SU-DHL-6 (cell line): ENCODE measurements at regions not wholly inside any gene's neighbourhood (a gene's known extent, or its start where the extent isn't known, plus 50 kb on each side); places are given as distances from the start of the nearest gene placed in this dataset.

Experiments
- EZH2phosphoT487 ChIP-seq: fragments of 200-600 bp; sonication (generic), shearing (Covaris generic); conservative IDR thresholded peaks from 2 replicates; pipeline ENCODE4 v1.6.1; 2018; ENCODE audit warnings: mild to moderate bottlenecking, antibody characterized with exemption, low read length, moderate library complexity, mixed read lengths
- TF ChIP-seq, protein P1 (sequence below): fragments of 200-600 bp; sonication (generic); IDR thresholded peaks from one replicate; pipeline ENCODE4 v1.5.1; 2017; ENCODE audit warnings: antibody characterized with exemption, mild to moderate bottlenecking, low read length, moderate library complexity; ENCODE audit not compliant: insufficient read depth, poor library complexity, severe bottlenecking

DNA sequence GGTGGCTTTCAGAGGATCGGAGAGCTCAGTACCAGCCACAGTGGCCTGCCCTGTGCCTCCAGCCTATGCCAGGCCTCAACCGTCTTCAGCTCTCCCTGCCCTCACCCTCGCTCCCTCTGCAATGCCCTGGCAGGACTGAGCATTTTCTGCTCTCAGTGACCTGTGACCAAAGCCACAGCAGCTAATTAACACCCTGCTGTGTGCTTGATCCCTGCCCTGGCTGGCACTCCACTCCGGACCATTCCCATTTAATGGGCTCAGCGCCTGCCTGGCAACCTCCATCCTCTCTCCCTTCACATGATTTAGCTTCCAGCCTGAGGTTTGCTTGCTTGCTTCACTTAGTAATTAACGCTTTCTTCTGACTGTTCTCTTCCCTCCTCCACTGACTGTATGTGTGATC is 287.5 kb downstream of the LRFN2 start:
- TF ChIP-seq, protein P1, sequence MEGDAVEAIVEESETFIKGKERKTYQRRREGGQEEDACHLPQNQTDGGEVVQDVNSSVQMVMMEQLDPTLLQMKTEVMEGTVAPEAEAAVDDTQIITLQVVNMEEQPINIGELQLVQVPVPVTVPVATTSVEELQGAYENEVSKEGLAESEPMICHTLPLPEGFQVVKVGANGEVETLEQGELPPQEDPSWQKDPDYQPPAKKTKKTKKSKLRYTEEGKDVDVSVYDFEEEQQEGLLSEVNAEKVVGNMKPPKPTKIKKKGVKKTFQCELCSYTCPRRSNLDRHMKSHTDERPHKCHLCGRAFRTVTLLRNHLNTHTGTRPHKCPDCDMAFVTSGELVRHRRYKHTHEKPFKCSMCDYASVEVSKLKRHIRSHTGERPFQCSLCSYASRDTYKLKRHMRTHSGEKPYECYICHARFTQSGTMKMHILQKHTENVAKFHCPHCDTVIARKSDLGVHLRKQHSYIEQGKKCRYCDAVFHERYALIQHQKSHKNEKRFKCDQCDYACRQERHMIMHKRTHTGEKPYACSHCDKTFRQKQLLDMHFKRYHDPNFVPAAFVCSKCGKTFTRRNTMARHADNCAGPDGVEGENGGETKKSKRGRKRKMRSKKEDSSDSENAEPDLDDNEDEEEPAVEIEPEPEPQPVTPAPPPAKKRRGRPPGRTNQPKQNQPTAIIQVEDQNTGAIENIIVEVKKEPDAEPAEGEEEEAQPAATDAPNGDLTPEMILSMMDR, result no peak
- TF ChIP-seq EZH2phosphoT487, result no peak
